ENCODE measurements at regions not wholly inside any gene's neighbourhood (a gene's known extent, or its start where the extent isn't known, plus 50 kb on each side); places are given as distances from the start of the nearest gene placed in this dataset.

DNA sequence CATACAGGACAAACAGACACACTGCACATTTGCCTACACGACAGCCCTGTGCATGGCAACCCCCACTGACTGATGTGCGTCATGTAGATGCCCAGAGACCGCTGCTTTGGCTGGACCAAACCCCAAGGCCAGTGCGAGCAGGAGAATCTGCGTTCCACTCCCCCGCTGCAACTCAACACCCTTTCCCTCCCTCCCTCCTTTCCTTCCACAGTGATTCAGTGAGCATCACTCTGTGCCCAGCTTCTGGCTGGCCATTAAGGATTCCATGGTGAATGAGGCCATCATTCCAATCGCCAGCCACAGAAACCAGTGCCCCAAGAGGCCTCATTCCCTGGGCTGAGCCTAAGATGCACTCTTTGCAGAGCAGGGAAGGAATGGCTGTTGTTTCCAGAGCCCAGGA is 61.6 kb downstream of the GSX1 start:
- DNase-seq = no peak
- Mint-ChIP-seq H3K27me3 (ENCODE audit: low read depth) (peaks cover 77% of the 10 kb centered on the region), H3K4me1 (peaks cover 14 to 33% of the 10 kb centered on the region in 2 experiments), H3K4me3 (no peak overlapping the region), H3K9me3 (no peaks in the 10 kb centered on the region), H3K27ac (no peak overlapping the region), H3K36me3 (ENCODE audit: insufficient read depth in 1 of 3, low read depth in 3 of 3) (no peaks in the 10 kb centered on the region)
- TF ChIP-seq, protein P1, sequence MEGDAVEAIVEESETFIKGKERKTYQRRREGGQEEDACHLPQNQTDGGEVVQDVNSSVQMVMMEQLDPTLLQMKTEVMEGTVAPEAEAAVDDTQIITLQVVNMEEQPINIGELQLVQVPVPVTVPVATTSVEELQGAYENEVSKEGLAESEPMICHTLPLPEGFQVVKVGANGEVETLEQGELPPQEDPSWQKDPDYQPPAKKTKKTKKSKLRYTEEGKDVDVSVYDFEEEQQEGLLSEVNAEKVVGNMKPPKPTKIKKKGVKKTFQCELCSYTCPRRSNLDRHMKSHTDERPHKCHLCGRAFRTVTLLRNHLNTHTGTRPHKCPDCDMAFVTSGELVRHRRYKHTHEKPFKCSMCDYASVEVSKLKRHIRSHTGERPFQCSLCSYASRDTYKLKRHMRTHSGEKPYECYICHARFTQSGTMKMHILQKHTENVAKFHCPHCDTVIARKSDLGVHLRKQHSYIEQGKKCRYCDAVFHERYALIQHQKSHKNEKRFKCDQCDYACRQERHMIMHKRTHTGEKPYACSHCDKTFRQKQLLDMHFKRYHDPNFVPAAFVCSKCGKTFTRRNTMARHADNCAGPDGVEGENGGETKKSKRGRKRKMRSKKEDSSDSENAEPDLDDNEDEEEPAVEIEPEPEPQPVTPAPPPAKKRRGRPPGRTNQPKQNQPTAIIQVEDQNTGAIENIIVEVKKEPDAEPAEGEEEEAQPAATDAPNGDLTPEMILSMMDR (conservative IDR thresholded peaks at IDR 0.05) = no peak
- no peak overlapping the region for H4K5ac ChIP-seq (ENCODE audit: insufficient read length, low read depth, low read length)
- no peak overlapping the region for H3T11ph ChIP-seq (ENCODE audit: low read length)
- no peak overlapping the region for H3K23ac ChIP-seq (ENCODE audit: insufficient read length, low read depth, low read length)
- H3K9me3 ChIP-seq (ENCODE audit: control insufficient read depth, low read depth, low read length) = no peaks in the 10 kb centered on the region
- no peaks in the 10 kb centered on the region for H3K23me2 ChIP-seq (ENCODE audit: insufficient read length, low read depth, low read length, poor library complexity, severe bottlenecking)
- no peak overlapping the region for H2BK12ac ChIP-seq (ENCODE audit: insufficient read length, low read depth, low read length)
- H3K9ac ChIP-seq (ENCODE audit: extremely low read depth, insufficient read length, low read length) = no peak overlapping the region
- no peaks in the 10 kb centered on the region for H3K27me3 ChIP-seq (ENCODE audit: insufficient read depth, low read length)
- no peak overlapping the region for H4K8ac ChIP-seq (replicated peaks; ENCODE audit: insufficient read length, low read depth, low read length)
- H4K91ac ChIP-seq (ENCODE audit: insufficient read length, low read depth, low read length) = no peak overlapping the region
- no CpG with 5 or more reads among the region's 7 CpGs for WGBS (ENCODE audit: extremely low coverage, insufficient read length, low lambda C conversion rate)
- no peak overlapping the region for H2AFZ ChIP-seq (ENCODE audit: low read length)
- H2BK5ac ChIP-seq (ENCODE audit: insufficient read length, low read length) = no peak overlapping the region
- no peaks in the 10 kb centered on the region for H3K4me1 ChIP-seq (ENCODE audit: insufficient read depth, low read length)
- no peaks in the 10 kb centered on the region for H4K20me1 ChIP-seq (ENCODE audit: control insufficient read depth, insufficient read depth, insufficient read length)
- H2AK5ac ChIP-seq (ENCODE audit: insufficient read length, low read length) = no peak overlapping the region
- no peak overlapping the region for H3K18ac ChIP-seq (ENCODE audit: insufficient read length, low read depth, low read length)
- H3K27ac ChIP-seq (ENCODE audit: insufficient read length, low read depth, low read length) = no peak overlapping the region
- H3K79me2 ChIP-seq (ENCODE audit: insufficient read depth, low read length) = no peaks in the 10 kb centered on the region
- H3K4ac ChIP-seq (ENCODE audit: low read depth, low read length) = no peak overlapping the region
- H2BK120ac ChIP-seq (ENCODE audit: low read depth, low read length, poor library complexity, severe bottlenecking) = no peak overlapping the region
- H3K14ac ChIP-seq (ENCODE audit: insufficient read depth, low read length) = no peak overlapping the region
- no peak overlapping the region for H3K4me2 ChIP-seq (ENCODE audit: insufficient read depth, insufficient read length, low read length)
- no peaks in the 10 kb centered on the region for H3K79me1 ChIP-seq (ENCODE audit: insufficient read depth, low read depth, low read length, poor library complexity, severe bottlenecking)
- no peak overlapping the region for H3K56ac ChIP-seq (ENCODE audit: insufficient read length, low read depth, low read length)
- H2BK20ac ChIP-seq (ENCODE audit: low read depth, low read length, poor library complexity, severe bottlenecking) = no peak overlapping the region
- H2BK15ac ChIP-seq (ENCODE audit: low read depth, low read length) = no peak overlapping the region

Measured in H9 (cell line).